ENCODE measurements at regions not wholly inside any gene's neighbourhood (a gene's known extent, or its start where the extent isn't known, plus 50 kb on each side); places are given as distances from the start of the nearest gene placed in this dataset.
"Not testable (repeated sequence)": the region's sequence is repeated elsewhere in the genome, so short reads cannot be mapped to it uniquely, and the experiment has no call there.

- H3K9me3 ChIP-seq (replicated peaks; ENCODE audit: control insufficient read depth, insufficient read depth, low read length); SMC1A ChIA-PET (ENCODE audit: uncharacterized antibody, unreplicated experiment); RAD21 ChIA-PET (ENCODE audit: unreplicated experiment); BruUV-seq (replicated peaks); POLR2A ChIA-PET; ATAC-seq; intact Hi-C loops (cut with micrococcal nuclease; ENCODE audit: unreplicated experiment); H3K4me3 ChIP-seq; DNase-seq (ENCODE audit: low read depth, low spot score); H3K27ac ChIP-seq (ENCODE audit: control insufficient read depth, insufficient read depth); H4K20me1 ChIP-seq (ENCODE audit: control insufficient read depth, insufficient read depth); H3K36me3 ChIP-seq (ENCODE audit: control insufficient read depth in 2 of 2, insufficient read depth in 2 of 2, low read length in 1 of 2); H3K4me2 ChIP-seq (ENCODE audit: control insufficient read depth, insufficient read depth); H3K4me1 ChIP-seq (ENCODE audit: control insufficient read depth, insufficient read depth, low read length); H3K27me3 ChIP-seq (replicated peaks in 1 of 2; ENCODE audit: control insufficient read depth in 2 of 2, insufficient read depth in 2 of 2, low read length in 1 of 2); H3K9ac ChIP-seq (ENCODE audit: control insufficient read depth, insufficient read depth, low read length); CTCF ChIA-PET; H2AFZ ChIP-seq (ENCODE audit: control insufficient read depth, low read depth, low read length); H3K79me2 ChIP-seq (ENCODE audit: control insufficient read depth, insufficient read depth, low read length): not testable (repeated sequence)
- 47% methylated on average over 13 of the region's 13 CpGs for WGBS (ENCODE audit: insufficient coverage, insufficient replicate concordance, low lambda C conversion rate, missing lambda C conversion rate)
- FAIRE-seq, result peak; percentile 65
- in situ Hi-C loops (cut with MboI), result loop anchor here (25.0 kb wide), 1 partner anchor 903 kb away; no protein-coding TSS in a partner anchor
Observed at GRCh38 chr2:132259276-132259675, 97.5 kb upstream of the ANKRD30BL start.

DNA sequence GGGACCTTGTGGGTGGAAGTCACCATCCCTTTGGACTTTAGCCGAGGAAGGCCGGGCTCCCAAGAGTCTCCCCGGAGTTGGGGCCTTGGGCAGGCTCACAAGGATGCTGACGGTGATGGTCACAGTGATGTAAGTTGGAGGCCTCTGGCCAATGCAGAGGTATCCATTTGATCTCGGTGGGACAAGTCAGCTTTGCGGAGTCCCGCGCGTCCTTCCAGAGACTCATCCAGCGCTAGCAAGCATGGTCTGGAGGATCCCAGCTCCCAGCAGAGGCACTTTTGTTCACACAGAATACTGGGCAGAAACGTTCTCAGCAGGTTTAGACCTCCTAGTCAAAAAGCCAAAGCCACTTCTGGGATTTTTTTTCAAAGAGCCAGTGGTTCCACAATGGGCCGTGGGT, 103.8 kb upstream of the ANKRD30BL start:
- H3K27me3 ChIP-seq (replicated peaks in 1 of 2; ENCODE audit: control insufficient read depth in 2 of 2, insufficient read depth in 2 of 2, low read length in 1 of 2); H3K79me2 ChIP-seq (ENCODE audit: control insufficient read depth, insufficient read depth, low read length); FAIRE-seq; CTCF ChIA-PET; ATAC-seq; DNase-seq (ENCODE audit: low read depth, low spot score); POLR2A ChIA-PET; SMC1A ChIA-PET (ENCODE audit: uncharacterized antibody, unreplicated experiment); H3K27ac ChIP-seq (ENCODE audit: control insufficient read depth, insufficient read depth); H4K20me1 ChIP-seq (ENCODE audit: control insufficient read depth, insufficient read depth); BruUV-seq (replicated peaks); H3K4me2 ChIP-seq (ENCODE audit: control insufficient read depth, insufficient read depth); RAD21 ChIA-PET (ENCODE audit: unreplicated experiment); H3K9me3 ChIP-seq (replicated peaks; ENCODE audit: control insufficient read depth, insufficient read depth, low read length); H3K4me1 ChIP-seq (ENCODE audit: control insufficient read depth, insufficient read depth, low read length); H3K4me3 ChIP-seq; H3K36me3 ChIP-seq (ENCODE audit: control insufficient read depth in 2 of 2, insufficient read depth in 2 of 2, low read length in 1 of 2); H3K9ac ChIP-seq (ENCODE audit: control insufficient read depth, insufficient read depth, low read length); H2AFZ ChIP-seq (ENCODE audit: control insufficient read depth, low read depth, low read length): not testable (repeated sequence)
- WGBS (ENCODE audit: insufficient coverage, insufficient replicate concordance, low lambda C conversion rate, missing lambda C conversion rate), result 48% methylated on average over 12 of the region's 12 CpGs
- in situ Hi-C loops (cut with MboI) (loop anchor here (25.0 kb wide), 1 partner anchor 897 kb away; no protein-coding TSS in a partner anchor), intact Hi-C loops (cut with micrococcal nuclease; ENCODE audit: unreplicated experiment) (loop anchor here (5.0 kb wide), 1 partner anchor 907 kb away; no protein-coding TSS in a partner anchor)

GRCh38 chr2:132267105-132267497, 105.3 kb upstream of the ANKRD30BL start:
- H3K4me3 ChIP-seq, result no peak overlapping the region
- H3K9me3 ChIP-seq (replicated peaks; ENCODE audit: control insufficient read depth, insufficient read depth, low read length), result no peaks in the 10 kb centered on the region
- H3K4me2 ChIP-seq (ENCODE audit: control insufficient read depth, insufficient read depth), result no peak overlapping the region
- POLR2A ChIA-PET, result no interaction called here
- RAD21 ChIA-PET (ENCODE audit: unreplicated experiment), result no interaction called here
- H3K36me3 ChIP-seq (ENCODE audit: control insufficient read depth in 2 of 2, insufficient read depth in 2 of 2, low read length in 1 of 2), result no peaks in the 10 kb centered on the region
- no peaks in the 10 kb centered on the region for H4K20me1 ChIP-seq (ENCODE audit: control insufficient read depth, insufficient read depth)
- CTCF ChIA-PET, result interaction anchor here (1.2 to 1.5 kb wide), 2 partner anchors 904 to 1295 kb away, joined by 4 read pairs; no protein-coding TSS in a partner anchor
- H3K79me2 ChIP-seq (ENCODE audit: control insufficient read depth, insufficient read depth, low read length), result no peaks in the 10 kb centered on the region
- no peak for DNase-seq (ENCODE audit: low read depth, low spot score)
- no peak for FAIRE-seq
- H3K4me1 ChIP-seq (ENCODE audit: control insufficient read depth, insufficient read depth, low read length), result no peaks in the 10 kb centered on the region
- SMC1A ChIA-PET (ENCODE audit: uncharacterized antibody, unreplicated experiment), result no interaction called here
- no peak overlapping the region for H3K27ac ChIP-seq (ENCODE audit: control insufficient read depth, insufficient read depth)
- 0% methylated on average over 1 of the region's 1 CpG for WGBS (ENCODE audit: insufficient coverage, insufficient replicate concordance, low lambda C conversion rate, missing lambda C conversion rate)
- H3K9ac ChIP-seq (ENCODE audit: control insufficient read depth, insufficient read depth, low read length), result no peak overlapping the region
- no TSS peak for BruUV-seq (replicated peaks)
- intact Hi-C loops (cut with micrococcal nuclease; ENCODE audit: unreplicated experiment) (loop anchor here (5.0 kb wide), 1 partner anchor 905 kb away; no protein-coding TSS in a partner anchor), in situ Hi-C loops (cut with MboI) (loop anchor here (25.0 kb wide), 1 partner anchor 895 kb away; no protein-coding TSS in a partner anchor)
- TF ChIP-seq ZNF384 (IDR thresholded peaks at IDR 0.05; ENCODE audit: borderline replicate concordance, low read depth, low read length) (no peak), HDGF (IDR thresholded peaks at IDR 0.05) (0 out of 2 replicates have a peak, but pooled peaks have one; percentile 34), ESRRA (IDR thresholded peaks at IDR 0.05; ENCODE audit: low read length) (no peak)
- TF ChIP-seq, protein P1, sequence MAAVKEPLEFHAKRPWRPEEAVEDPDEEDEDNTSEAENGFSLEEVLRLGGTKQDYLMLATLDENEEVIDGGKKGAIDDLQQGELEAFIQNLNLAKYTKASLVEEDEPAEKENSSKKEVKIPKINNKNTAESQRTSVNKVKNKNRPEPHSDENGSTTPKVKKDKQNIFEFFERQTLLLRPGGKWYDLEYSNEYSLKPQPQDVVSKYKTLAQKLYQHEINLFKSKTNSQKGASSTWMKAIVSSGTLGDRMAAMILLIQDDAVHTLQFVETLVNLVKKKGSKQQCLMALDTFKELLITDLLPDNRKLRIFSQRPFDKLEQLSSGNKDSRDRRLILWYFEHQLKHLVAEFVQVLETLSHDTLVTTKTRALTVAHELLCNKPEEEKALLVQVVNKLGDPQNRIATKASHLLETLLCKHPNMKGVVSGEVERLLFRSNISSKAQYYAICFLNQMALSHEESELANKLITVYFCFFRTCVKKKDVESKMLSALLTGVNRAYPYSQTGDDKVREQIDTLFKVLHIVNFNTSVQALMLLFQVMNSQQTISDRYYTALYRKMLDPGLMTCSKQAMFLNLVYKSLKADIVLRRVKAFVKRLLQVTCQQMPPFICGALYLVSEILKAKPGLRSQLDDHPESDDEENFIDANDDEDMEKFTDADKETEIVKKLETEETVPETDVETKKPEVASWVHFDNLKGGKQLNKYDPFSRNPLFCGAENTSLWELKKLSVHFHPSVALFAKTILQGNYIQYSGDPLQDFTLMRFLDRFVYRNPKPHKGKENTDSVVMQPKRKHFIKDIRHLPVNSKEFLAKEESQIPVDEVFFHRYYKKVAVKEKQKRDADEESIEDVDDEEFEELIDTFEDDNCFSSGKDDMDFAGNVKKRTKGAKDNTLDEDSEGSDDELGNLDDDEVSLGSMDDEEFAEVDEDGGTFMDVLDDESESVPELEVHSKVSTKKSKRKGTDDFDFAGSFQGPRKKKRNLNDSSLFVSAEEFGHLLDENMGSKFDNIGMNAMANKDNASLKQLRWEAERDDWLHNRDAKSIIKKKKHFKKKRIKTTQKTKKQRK (IDR thresholded peaks at IDR 0.05; ENCODE audit: low read depth, low read length), result no peak
- peak; percentile 30 for ATAC-seq
- H3K27me3 ChIP-seq (replicated peaks in 1 of 2; ENCODE audit: control insufficient read depth in 2 of 2, insufficient read depth in 2 of 2, low read length in 1 of 2), result no peaks in the 10 kb centered on the region
- no peak overlapping the region for H2AFZ ChIP-seq (ENCODE audit: control insufficient read depth, low read depth, low read length)

Data from GM12878 (cell line).